ENCODE measurements at regions not wholly inside any gene's neighbourhood (a gene's known extent, or its start where the extent isn't known, plus 50 kb on each side); places are given as distances from the start of the nearest gene placed in this dataset.

- peaks cover 3% of the 10 kb centered on the region for H3K79me2 ChIP-seq (ENCODE audit: control insufficient read depth, low read length)
- H3K36me3 ChIP-seq (ENCODE audit: control insufficient read depth, low read length): no peaks in the 10 kb centered on the region
- no peaks in the 10 kb centered on the region for H3K27me3 ChIP-seq (ENCODE audit: control insufficient read depth, low read length)
- no peaks in the 10 kb centered on the region for H3K9me2 ChIP-seq (replicated peaks; ENCODE audit: control insufficient read depth, low read length)
- no peak overlapping the region for H3K4me2 ChIP-seq (ENCODE audit: low read length)
- no peaks in the 10 kb centered on the region for H3K9me3 ChIP-seq (ENCODE audit: control insufficient read depth, insufficient read depth, low read length)
- H4K20me1 ChIP-seq (ENCODE audit: control insufficient read depth, insufficient read depth, low read depth, low read length): no peaks in the 10 kb centered on the region
- no peak overlapping the region for H3K27ac ChIP-seq (ENCODE audit: low read depth, low read length)
- no peak overlapping the region for H3K4me3 ChIP-seq (ENCODE audit: low read length)
- TF ChIP-seq CTCF (IDR thresholded peaks at IDR 0.05; ENCODE audit: low read depth, low read length, poor library complexity, severe bottlenecking) (no peak), EZH2phosphoT487 (IDR thresholded peaks at IDR 0.05; ENCODE audit: borderline replicate concordance, low read length) (no peak)
- 0 out of 2 replicates have a peak, but pooled peaks cover 1% of the 10 kb centered on the region for H3K4me1 ChIP-seq (ENCODE audit: control insufficient read depth, low read length)
- no peaks in the 10 kb centered on the region for H3F3A ChIP-seq (ENCODE audit: control insufficient read depth, insufficient read depth)
Measured at GRCh38 chr2:33735096-33735495, 136.0 kb upstream of the FAM98A start.

GRCh38 chr2:33730804-33731203 is 131.7 kb upstream of the FAM98A start:
- no peaks in the 10 kb centered on the region for H3K36me3 ChIP-seq (ENCODE audit: control insufficient read depth, low read length)

GRCh38 chr2:33730193-33730592 is 131.1 kb upstream of the FAM98A start:
- Histone ChIP-seq H3K9me2 (replicated peaks; ENCODE audit: control insufficient read depth, low read length) (no peaks in the 10 kb centered on the region), H3K36me3 (ENCODE audit: control insufficient read depth, low read length) (no peaks in the 10 kb centered on the region), H3K27ac (ENCODE audit: low read depth, low read length) (no peak overlapping the region), H3K4me3 (ENCODE audit: low read length) (no peak overlapping the region), H3K27me3 (ENCODE audit: control insufficient read depth, low read length) (no peaks in the 10 kb centered on the region), H3K79me2 (ENCODE audit: control insufficient read depth, low read length) (no peaks in the 10 kb centered on the region), H3K4me1 (ENCODE audit: control insufficient read depth, low read length) (0 out of 2 replicates have a peak, but pooled peaks cover 5% of the 10 kb centered on the region), H3F3A (ENCODE audit: control insufficient read depth, insufficient read depth) (no peaks in the 10 kb centered on the region), H3K4me2 (ENCODE audit: low read length) (no peak overlapping the region), H3K9me3 (ENCODE audit: control insufficient read depth, insufficient read depth, low read length) (no peaks in the 10 kb centered on the region), H4K20me1 (ENCODE audit: control insufficient read depth, insufficient read depth, low read depth, low read length) (no peaks in the 10 kb centered on the region)
- TF ChIP-seq EZH2phosphoT487 (IDR thresholded peaks at IDR 0.05; ENCODE audit: borderline replicate concordance, low read length) (no peak), CTCF (IDR thresholded peaks at IDR 0.05; ENCODE audit: low read depth, low read length, poor library complexity, severe bottlenecking) (no peak)

More at GRCh38 chr2:33730804-33731203, 131.7 kb upstream of the FAM98A start:
- Histone ChIP-seq H3K4me3 (ENCODE audit: low read length) (no peak overlapping the region), H3K9me3 (ENCODE audit: control insufficient read depth, insufficient read depth, low read length) (no peaks in the 10 kb centered on the region), H3K27me3 (ENCODE audit: control insufficient read depth, low read length) (no peaks in the 10 kb centered on the region), H3K4me1 (ENCODE audit: control insufficient read depth, low read length) (0 out of 2 replicates have a peak, but pooled peaks cover 5% of the 10 kb centered on the region), H3K79me2 (ENCODE audit: control insufficient read depth, low read length) (no peaks in the 10 kb centered on the region), H3K4me2 (ENCODE audit: low read length) (no peak overlapping the region), H3F3A (ENCODE audit: control insufficient read depth, insufficient read depth) (no peaks in the 10 kb centered on the region), H3K27ac (ENCODE audit: low read depth, low read length) (no peak overlapping the region), H4K20me1 (ENCODE audit: control insufficient read depth, insufficient read depth, low read depth, low read length) (no peaks in the 10 kb centered on the region), H3K9me2 (replicated peaks; ENCODE audit: control insufficient read depth, low read length) (no peaks in the 10 kb centered on the region)
- TF ChIP-seq EZH2phosphoT487 (IDR thresholded peaks at IDR 0.05; ENCODE audit: borderline replicate concordance, low read length): no peak
- no peak for TF ChIP-seq CTCF (IDR thresholded peaks at IDR 0.05; ENCODE audit: low read depth, low read length, poor library complexity, severe bottlenecking)
